Frontal cortex (tissue), 3 donors: ENCODE measurements at regions not wholly inside any gene's neighbourhood (a gene's known extent, or its start where the extent isn't known, plus 50 kb on each side); places are given as distances from the start of the nearest gene placed in this dataset.

ENCODE experiments used
- DNase-seq, 2 donors: peaks; one replicate each; pipeline ENCODE4 v3.0.0; 2012; ENCODE audit warnings: low spot score in 2 of 2
- FAIRE-seq: peaks from 2 replicates; lab custom pipeline; 2012; peaks lifted over from hg19 to GRCh38; lab: Jason Lieb, UNC
- donor health status: control.
- donor health status: control.
- donor health status: control.

DNA sequence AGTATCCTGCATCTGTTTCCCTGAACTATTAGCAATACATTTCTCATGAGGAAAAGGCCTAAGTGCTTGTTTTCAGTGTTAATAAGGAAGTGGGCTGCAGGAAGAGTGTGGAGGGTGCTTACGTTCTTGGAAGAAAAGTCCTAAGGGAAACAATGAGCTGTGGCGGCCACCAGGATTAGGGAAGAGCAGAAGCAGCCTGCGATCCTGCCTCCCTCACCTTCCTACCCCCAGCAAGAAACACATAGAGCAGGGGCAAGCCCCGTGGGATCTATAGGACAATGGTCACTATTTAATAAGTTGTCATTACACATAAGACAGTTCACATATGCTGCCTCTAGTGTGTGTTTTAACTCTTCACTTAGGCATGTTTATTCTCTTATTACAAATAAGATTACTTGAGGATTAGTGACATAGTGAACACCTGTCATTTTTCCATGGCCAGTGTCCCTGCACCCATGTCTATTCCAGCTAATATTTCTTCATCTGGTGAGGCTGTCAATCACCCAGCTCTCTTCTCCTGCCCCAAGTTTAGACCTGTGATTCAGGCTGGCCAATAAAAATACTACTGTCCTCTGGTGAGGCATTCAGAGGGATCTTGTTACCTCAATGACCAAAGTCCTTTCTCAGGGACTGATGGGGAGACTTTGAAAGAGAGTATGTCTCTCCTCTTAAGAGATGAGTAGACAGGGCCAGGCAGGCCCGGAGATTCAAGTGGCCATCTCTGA lies 510.9 kb upstream of the CELF4 start:
- DNase-seq (no peak), FAIRE-seq (no peak)

DNA sequence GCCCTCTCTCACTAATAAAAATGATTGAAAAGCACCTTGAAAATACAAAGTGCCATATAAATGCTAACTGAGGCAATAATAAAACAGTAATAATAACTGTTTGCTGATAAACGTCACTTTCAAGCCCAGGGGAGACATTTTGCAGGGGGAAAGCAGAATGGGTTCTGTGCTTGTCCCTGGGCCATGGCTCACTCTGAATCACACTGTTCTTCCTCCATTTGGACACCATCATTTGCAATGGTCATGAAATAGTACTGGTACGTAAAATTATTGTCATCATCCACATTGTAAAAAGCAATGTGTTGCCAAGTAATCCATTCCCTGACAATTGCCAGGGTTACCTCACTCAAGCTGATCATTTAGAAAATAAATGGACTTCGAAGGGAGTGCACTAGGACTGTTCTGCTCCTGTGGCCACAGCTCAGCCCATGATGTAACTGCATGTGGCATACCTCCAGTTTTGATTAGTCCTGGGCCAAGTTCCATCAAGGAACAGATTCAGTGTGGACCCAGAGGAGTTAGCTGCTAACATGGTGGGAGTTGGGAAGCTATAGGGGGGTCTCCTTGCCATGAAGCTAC lies 508.8 kb upstream of the CELF4 start:
- no peak for FAIRE-seq
- no peak for DNase-seq

DNA sequence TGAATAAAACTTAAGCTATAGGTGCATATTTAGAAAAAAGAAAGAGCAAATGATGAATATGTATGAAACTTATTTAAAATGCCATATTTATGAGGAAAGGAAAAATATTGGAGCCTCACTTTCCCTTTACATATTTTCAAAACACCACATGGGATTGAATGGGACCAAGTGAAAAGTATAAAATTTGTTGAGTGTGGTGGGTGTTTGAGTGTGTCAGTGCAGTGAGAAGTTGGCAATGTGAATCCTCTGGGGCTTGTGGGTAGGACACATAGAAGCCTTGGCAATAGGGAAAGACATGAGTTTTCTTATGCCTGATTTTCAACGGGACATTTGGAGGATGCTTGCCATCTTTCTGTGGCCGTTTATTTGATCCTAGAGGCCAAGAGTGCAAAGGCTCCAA lies 502.2 kb upstream of the CELF4 start:
- no peak for DNase-seq
- FAIRE-seq, result no peak

GRCh38 chr18:38067086-38067485 lies 501.5 kb upstream of the CELF4 start:
- DNase-seq (no peak), FAIRE-seq (no peak)

DNA sequence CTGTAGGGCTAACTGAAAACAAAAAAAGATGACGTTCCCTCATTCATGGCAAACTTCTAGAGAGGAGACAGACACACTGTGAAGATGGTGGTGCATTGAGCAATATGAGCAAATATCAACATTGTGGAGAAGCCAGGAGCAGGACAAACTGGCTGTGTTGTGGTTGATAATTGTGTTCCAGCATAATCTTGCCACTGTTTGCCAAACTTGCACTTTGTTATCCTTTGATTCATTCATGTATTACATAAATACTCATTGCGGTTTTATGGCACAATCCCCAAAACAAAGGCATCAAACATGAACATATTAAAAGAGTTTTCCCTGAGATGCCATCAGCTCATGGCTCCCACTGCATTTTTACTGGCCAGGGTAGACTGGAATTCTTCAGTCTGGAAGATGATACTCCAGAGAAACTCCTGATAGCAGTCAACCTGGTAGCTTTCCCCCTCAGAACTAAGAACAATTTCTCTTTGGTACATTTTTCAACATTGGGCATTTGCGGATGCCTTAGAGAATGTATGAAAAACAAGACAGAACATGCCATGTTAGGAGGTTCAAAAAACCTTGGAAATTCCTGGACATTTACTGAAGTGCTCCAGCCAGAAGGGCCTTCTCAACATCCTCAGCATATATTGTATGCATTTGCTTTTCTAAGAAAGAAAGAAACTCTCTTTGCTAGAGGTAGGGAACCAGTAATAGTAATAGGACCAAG lies 487.4 kb upstream of the CELF4 start:
- FAIRE-seq, result no peak
- no peak for DNase-seq

DNA sequence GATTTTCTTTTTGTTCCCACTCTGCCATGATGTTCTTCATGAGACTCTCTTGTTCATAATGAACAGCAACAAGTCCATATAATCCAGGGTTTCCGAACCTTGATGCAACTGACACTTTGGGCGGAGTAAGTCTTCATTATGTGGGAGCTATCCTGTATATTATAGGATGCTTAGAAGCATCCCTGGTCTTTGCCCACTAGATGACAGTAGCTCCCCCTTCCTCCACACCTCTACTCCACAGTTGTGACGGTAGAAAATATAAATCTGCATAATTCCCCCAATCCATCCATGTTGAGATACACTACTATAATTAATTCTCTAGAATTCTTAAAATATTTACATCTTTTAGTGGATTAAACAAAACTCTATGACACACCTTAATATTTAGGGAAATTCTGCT lies 482.2 kb upstream of the CELF4 start:
- FAIRE-seq, result no peak

GRCh38 chr18:38046651-38047050 lies 481.1 kb upstream of the CELF4 start:
- DNase-seq (no peak), FAIRE-seq (no peak)

More for the DNA sequence above, 482.2 kb upstream of the CELF4 start:
- no peak for DNase-seq

GRCh38 chr18:38045845-38046244 lies 480.2 kb upstream of the CELF4 start:
- no peak for DNase-seq
- FAIRE-seq, result no peak

- FAIRE-seq (no peak), DNase-seq (no peak)
Observed at GRCh38 chr18:38042211-38042890, 476.8 kb upstream of the CELF4 start.

DNA sequence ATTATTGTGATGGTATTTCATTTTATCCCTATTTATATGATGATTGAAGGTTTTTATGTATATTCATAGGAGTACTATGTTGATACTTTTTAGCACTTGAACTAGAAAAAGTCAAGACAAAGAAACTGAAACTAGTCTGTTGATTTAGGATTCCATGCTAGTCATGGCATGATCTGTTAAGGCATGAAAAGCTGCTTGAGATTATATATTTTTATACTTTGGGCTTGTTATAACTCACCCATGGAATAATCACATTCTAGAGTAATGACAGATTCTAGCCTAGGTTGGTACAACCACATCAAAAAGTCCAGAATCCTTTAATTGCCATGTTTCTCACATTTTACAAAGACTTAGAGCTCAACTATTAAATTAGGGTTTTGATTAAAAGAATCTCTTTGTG lies 472.6 kb upstream of the CELF4 start:
- no peak for DNase-seq
- FAIRE-seq, result no peak

GRCh38 chr18:38035193-38035592 lies 469.6 kb upstream of the CELF4 start:
- FAIRE-seq (no peak), DNase-seq (no peak)

DNA sequence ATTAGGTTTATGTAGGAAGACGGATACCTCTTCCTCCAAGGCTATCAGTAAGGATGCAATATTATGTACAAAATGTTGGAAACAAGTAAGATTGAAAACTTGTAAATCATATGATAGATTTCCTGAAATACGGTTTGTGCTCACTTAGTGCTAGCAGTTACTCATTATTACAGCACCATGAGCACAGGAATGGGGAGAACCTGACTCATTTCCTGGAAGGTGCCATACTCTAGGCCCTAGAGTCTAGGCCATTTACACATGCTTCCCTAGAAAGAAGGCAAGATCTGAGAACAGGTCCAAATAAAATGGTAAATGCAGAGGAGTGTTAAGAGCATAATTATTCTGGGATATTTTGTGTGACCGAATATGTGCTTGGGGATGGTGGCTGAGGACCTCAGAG lies 467.7 kb upstream of the CELF4 start:
- FAIRE-seq, result no peak
- DNase-seq, result no peak

GRCh38 chr18:38032516-38032915 lies 466.9 kb upstream of the CELF4 start:
- no peak for FAIRE-seq
- no peak for DNase-seq

- DNase-seq, result no peak
Observed at GRCh38 chr18:38028946-38029345, 463.3 kb upstream of the CELF4 start.

DNA sequence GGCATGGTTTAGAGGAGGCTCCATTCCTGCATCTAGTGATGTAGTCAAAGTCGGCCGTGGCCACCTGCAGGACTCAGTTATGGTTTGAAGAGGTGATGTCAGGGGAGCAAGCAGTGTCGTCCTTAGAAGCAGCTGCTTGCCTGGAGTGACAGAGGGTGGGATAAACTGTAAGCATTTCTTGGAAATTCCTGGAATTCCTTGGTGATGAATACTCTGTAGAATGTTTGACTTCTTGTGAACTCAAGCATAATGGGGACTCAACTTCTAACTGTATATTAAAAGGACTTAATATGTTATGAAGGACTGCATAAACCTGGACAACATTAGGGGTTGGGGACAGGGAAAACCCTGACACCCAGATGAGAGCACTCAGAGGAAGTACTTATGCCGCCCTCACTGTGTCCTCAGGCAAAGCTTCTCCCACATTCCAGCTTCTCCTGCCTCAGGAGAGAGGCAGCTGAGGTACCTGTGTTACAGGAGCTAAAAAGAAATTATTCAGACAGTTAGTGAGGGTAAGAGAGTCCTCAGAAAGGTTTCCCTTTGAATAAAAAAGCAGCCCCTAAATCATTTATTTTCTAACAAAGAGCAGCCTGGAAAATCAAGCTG lies 459.9 kb upstream of the CELF4 start:
- DNase-seq (no peak), FAIRE-seq (no peak)

More at GRCh38 chr18:38028946-38029345, 463.3 kb upstream of the CELF4 start:
- no peak for FAIRE-seq

GRCh38 chr18:38023871-38024270 lies 458.3 kb upstream of the CELF4 start:
- DNase-seq (no peak), FAIRE-seq (no peak)

DNA sequence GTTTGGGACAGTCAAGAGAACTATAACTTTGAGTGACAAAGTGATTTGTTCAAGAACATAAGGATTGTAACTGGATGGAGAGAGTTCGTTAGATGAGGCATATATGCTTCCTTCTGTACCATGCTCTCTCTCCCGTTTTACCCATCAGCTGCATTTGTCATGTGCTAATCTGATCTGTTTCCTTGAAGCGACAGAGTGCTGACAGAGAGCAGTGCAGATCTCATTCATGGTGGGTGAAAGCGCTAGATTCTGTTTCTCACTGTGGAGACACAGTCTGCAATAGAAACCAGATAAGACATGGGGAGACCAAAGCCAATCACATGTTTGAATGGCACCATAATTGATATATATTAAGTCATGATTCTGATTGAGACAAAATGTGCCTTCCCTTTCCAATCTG lies 456.6 kb upstream of the CELF4 start:
- FAIRE-seq, result no peak
- no peak for DNase-seq

DNA sequence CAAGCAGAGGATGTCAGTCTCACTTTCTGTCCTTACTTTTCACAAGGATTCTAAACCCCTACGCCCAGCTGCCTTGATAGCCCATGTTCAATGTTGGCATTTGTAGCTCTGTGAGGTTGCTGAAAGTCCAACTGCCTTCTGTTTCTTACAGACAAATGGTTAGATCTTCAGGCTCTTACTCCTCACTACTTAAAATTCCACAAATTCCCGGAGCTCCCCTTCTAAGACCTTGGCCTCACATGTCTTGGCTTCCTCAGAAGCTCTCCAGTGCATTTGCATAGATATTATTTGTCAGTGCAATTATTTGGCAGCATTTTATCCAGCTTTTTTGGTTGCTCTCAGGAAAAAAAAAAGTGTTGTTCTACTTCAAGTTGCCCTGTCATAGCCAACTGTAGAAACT lies 453.7 kb upstream of the CELF4 start:
- DNase-seq (no peak), FAIRE-seq (no peak)

DNA sequence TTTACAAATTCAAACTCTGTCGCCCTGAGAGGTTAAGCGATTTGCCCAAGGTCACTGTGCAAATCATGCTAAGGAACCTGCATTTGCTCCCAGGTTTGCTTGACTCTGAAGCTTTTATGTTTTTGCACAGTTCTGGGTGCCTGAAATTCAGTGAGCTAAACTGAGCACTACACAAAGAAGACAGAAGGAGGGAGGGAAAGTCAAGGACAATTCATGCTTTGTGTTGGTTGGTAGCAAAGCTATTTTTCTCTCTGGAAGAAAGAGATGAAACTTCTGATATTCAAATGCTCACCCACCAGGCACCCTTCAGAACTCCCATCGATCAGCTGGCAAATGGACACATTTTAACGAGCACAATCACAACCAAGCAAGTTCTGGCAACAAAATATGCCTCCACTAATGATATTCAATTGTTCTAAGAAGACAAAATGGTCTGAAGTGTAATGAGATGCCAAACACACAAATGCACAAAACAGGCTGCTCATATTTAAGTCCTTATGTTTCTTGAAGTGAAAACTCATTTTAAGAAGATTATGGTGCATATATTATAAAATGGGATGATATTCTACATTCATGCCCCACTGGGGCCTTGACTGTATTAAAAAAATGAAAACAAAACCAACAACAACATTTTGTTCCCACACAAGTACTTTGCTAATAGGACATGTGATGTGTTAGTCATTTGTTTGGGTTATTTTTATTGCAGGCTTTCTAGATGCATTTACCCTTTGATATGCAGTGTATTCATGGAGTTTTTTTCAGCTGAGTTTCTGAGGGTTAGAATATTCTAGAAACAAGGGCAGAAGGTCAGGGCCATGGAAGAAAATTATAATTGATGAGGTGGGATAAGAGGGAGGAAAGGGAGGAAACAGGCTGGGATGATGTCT lies 445.6 kb upstream of the CELF4 start:
- DNase-seq, result no peak
- no peak for FAIRE-seq
